Osteocyte (in vitro differentiated cells): ENCODE measurements at regions not wholly inside any gene's neighbourhood (a gene's known extent, or its start where the extent isn't known, plus 50 kb on each side); places are given as distances from the start of the nearest gene placed in this dataset.
"Not testable (repeated sequence)": the region's sequence is repeated elsewhere in the genome, so short reads cannot be mapped to it uniquely, and the experiment has no call there.

Experiments used
- DNase-seq: peaks from one replicate; pipeline ENCODE4 v3.0.0; 2021; ENCODE audit warnings: mixed read lengths; ENCODE audit not compliant: unreplicated experiment; ENCODE audit errors: extremely low spot score
- H3K27ac Mint-ChIP-seq: one replicate; pipeline ENCODE4 v1.8.0; 2021; ENCODE audit warnings: mild to moderate bottlenecking, mixed read lengths; ENCODE audit not compliant: unreplicated experiment
- H3K27me3 Mint-ChIP-seq: one replicate; pipeline ENCODE4 v1.8.0; 2021; ENCODE audit warnings: mixed read lengths; ENCODE audit not compliant: unreplicated experiment
- H3K36me3 Mint-ChIP-seq: one replicate; pipeline ENCODE4 v1.8.0; 2021; ENCODE audit warnings: mixed read lengths; ENCODE audit not compliant: unreplicated experiment
- H3K4me1 Mint-ChIP-seq: one replicate; pipeline ENCODE4 v1.8.0; 2021; ENCODE audit warnings: mixed read lengths; ENCODE audit not compliant: unreplicated experiment
- H3K4me3 Mint-ChIP-seq: one replicate; pipeline ENCODE4 v1.8.0; 2021; ENCODE audit warnings: mild to moderate bottlenecking, moderate library complexity, mixed read lengths; ENCODE audit not compliant: unreplicated experiment
- H3K9me3 Mint-ChIP-seq: one replicate; pipeline ENCODE4 v1.8.0; 2021; ENCODE audit warnings: mixed read lengths; ENCODE audit not compliant: unreplicated experiment
- TF ChIP-seq, protein P1 (sequence below): fragments of 200-600 bp; sonication (generic); IDR thresholded peaks from 2 replicates; pipeline ENCODE4 v1.5.0; 2021; ENCODE audit warnings: antibody characterized with exemption, mild to moderate bottlenecking, moderate library complexity

DNA sequence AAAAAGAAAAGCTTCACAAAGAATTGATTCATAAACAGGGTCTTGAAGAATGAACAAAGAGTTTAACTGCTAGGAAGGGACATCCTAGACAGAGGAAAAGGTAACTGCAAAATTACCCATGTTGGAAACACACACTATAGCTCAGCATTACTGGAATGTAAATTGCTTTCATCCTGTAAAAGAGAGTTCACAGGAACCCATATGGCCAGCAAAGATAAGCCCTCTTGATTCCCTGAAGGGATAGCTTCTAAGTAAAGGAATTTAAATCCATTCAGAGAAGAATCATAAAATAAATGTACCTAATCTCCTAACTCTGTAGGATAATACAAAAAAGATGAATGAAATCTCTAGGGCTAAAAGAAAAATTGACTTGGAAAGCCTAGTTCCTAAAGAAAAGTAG, 107.1 kb upstream of the INTU start:
- no peak overlapping the region for H3K4me3 Mint-ChIP-seq

DNA sequence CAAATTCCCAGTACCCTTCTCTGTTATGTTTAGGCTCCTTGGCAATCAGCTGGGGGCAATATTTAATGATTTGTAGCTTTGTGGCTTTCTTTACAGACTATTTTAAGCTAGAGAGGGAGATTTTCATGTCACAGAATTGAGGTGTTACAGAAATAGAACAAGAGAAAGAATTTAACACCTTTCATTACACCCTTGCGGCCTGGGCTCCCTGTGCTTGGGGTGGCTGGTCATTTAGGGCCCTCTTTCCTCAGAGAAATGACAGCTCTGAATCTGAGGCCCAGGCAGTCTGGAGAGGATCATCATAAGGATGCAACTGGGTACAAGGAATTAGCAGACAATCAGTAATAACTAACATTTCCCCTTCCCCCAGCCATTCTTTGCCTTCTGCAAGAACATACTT, 104.5 kb upstream of the INTU start:
- no peak overlapping the region for H3K27ac Mint-ChIP-seq
- H3K9me3 Mint-ChIP-seq: peaks cover 4% of the 10 kb centered on the region
- H3K4me1 Mint-ChIP-seq: peaks cover 4% of the 10 kb centered on the region
- DNase-seq: no peak
- H3K36me3 Mint-ChIP-seq: no peaks in the 10 kb centered on the region
- TF ChIP-seq, protein P1, sequence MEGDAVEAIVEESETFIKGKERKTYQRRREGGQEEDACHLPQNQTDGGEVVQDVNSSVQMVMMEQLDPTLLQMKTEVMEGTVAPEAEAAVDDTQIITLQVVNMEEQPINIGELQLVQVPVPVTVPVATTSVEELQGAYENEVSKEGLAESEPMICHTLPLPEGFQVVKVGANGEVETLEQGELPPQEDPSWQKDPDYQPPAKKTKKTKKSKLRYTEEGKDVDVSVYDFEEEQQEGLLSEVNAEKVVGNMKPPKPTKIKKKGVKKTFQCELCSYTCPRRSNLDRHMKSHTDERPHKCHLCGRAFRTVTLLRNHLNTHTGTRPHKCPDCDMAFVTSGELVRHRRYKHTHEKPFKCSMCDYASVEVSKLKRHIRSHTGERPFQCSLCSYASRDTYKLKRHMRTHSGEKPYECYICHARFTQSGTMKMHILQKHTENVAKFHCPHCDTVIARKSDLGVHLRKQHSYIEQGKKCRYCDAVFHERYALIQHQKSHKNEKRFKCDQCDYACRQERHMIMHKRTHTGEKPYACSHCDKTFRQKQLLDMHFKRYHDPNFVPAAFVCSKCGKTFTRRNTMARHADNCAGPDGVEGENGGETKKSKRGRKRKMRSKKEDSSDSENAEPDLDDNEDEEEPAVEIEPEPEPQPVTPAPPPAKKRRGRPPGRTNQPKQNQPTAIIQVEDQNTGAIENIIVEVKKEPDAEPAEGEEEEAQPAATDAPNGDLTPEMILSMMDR: no peak
- H3K27me3 Mint-ChIP-seq: peaks cover 18% of the 10 kb centered on the region
- H3K4me3 Mint-ChIP-seq: no peak overlapping the region

More for the DNA sequence above, 107.1 kb upstream of the INTU start:
- Mint-ChIP-seq H3K4me1 (peaks cover 2% of the 10 kb centered on the region), H3K36me3 (no peaks in the 10 kb centered on the region), H3K27ac (no peak overlapping the region), H3K9me3 (peaks cover 4% of the 10 kb centered on the region), H3K27me3 (peaks cover 13% of the 10 kb centered on the region)
- TF ChIP-seq, protein P1: no peak
- no peak for DNase-seq

DNA sequence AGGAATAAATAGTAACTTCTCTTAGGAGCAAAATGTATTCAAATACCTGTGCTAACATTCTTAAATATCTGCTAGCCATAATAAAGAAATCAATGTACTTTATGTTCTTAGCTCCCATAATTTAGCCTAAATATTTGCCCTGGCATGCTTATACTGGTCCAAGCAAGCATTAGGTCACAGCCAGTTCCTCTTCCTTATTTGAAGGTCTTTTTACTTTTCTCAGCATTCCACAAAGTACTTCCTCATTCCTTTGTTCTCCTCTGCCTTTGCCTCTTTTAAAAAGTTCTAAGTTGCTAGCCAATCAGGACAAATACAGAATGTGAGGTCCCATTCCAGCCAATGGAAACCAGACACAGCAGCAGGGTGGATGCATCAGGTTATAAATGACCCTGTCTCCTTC, 102.9 kb upstream of the INTU start:
- H3K36me3 Mint-ChIP-seq, H3K4me3 Mint-ChIP-seq, DNase-seq, H3K4me1 Mint-ChIP-seq, H3K27ac Mint-ChIP-seq, H3K9me3 Mint-ChIP-seq: not testable (repeated sequence)
- peaks cover 21% of the 10 kb centered on the region for H3K27me3 Mint-ChIP-seq

DNA sequence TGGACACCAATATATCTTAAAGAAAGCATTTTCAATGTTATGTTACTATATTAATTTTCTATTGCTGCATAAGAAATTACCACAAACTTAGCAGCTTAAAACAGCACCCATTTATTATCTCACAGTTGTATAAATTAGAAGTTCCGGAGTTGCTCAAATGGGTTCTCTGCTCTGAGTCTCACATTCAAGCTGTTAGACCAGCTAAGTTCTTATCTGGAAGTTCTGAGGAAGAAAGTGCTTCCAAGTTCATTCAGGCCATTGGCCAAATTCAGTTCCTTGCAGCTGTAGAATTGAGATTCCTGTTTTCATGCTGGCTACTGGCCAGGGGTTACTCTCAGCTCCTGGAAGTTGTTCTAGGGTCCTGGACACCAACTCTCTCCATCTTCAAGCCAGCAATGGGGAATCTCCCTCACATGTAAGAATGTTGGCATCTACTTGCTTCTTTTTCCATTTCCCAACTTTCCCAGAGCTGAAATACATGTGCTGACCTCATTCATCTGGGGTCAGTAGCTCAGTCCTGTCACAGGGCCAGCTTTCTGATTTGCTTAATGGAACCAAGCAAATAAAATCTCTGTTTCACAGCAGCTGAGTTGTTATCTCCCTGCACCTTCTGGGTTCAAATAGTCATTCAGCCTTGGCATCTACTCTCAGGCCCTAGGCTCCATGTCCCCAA, 99.6 kb upstream of the INTU start:
- Mint-ChIP-seq H3K9me3 (no peaks in the 10 kb centered on the region), H3K27ac (no peak overlapping the region), H3K36me3 (no peaks in the 10 kb centered on the region), H3K27me3 (peaks cover 17% of the 10 kb centered on the region), H3K4me3 (no peak overlapping the region), H3K4me1 (peaks cover 8% of the 10 kb centered on the region)
- no peak for DNase-seq
- TF ChIP-seq, protein P1: no peak

DNA sequence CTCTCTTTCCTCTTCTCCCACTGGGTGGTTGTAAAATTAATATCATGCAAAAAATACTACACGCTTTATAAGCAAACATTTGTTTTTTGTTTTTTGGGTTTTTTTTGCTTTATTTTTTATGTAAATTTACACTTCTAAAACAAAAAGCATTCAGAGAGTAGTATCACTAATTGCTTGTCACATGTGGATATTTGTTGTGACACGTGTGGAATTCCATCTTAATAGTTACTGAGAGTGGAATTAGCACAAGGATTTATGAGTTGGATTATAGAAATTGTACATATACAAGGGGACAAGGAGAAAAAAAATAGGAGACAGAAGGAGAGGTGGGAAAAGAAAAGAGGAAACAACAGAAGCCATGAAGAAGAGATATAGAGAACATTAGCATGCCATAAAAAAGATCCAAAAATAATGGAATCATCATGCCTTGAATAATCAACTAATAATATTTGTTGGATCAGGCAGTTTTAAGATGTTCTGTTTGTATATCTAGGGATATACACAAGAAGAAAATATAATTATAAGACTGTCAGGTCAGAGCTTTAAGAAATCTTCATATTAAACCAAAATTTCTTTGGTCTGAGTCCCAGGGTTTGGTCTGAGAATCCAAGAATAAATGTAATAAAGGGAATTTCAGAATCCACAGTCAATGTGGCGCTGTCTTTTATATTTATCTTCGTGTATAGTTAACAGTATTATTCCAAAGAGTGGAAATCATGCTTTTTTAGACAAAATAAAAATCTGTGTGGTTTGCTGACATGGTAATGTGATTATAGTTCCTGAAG, 98.5 kb upstream of the INTU start:
- H3K4me1 Mint-ChIP-seq: peaks cover 14% of the 10 kb centered on the region
- H3K9me3 Mint-ChIP-seq: no peaks in the 10 kb centered on the region

More for the DNA sequence above, 98.5 kb upstream of the INTU start:
- Mint-ChIP-seq H3K4me3 (no peak overlapping the region), H3K27me3 (peaks cover 17% of the 10 kb centered on the region), H3K27ac (no peak overlapping the region), H3K36me3 (no peaks in the 10 kb centered on the region)
- no peak for DNase-seq
- TF ChIP-seq, protein P1: no peak
